ENCODE measurements at regions not wholly inside any gene's neighbourhood (a gene's known extent, or its start where the extent isn't known, plus 50 kb on each side); places are given as distances from the start of the nearest gene placed in this dataset.

- DNase-seq (ENCODE audit: low read depth), result no peak
- H3K4me3 ChIP-seq (ENCODE audit: low read length), result no peak overlapping the region
- TF ChIP-seq CTCF (conservative IDR thresholded peaks at IDR 0.05; ENCODE audit: low read depth, low read length), result no peak
Observed at GRCh38 chr5:66450988-66451387, 145.2 kb upstream of the MAST4 start.

- H3K4me3 ChIP-seq (ENCODE audit: low read length), result no peak overlapping the region
- no peak for TF ChIP-seq CTCF (conservative IDR thresholded peaks at IDR 0.05; ENCODE audit: low read depth, low read length)
- DNase-seq (ENCODE audit: low read depth), result no peak
Observed at GRCh38 chr5:66452109-66452508, 144.1 kb upstream of the MAST4 start.

- no peak for DNase-seq (ENCODE audit: low read depth)
- H3K4me3 ChIP-seq (ENCODE audit: low read length), result no peak overlapping the region
- TF ChIP-seq CTCF (conservative IDR thresholded peaks at IDR 0.05; ENCODE audit: low read depth, low read length), result no peak
Observed at GRCh38 chr5:66454186-66455078, 141.8 kb upstream of the MAST4 start.

GRCh38 chr5:66459728-66460127 lies 136.5 kb upstream of the MAST4 start:
- DNase-seq (ENCODE audit: low read depth), result no peak
- TF ChIP-seq CTCF (conservative IDR thresholded peaks at IDR 0.05; ENCODE audit: low read depth, low read length), result no peak
- no peak overlapping the region for H3K4me3 ChIP-seq (ENCODE audit: low read length)

GRCh38 chr5:66467564-66467963 lies 128.6 kb upstream of the MAST4 start:
- TF ChIP-seq CTCF (conservative IDR thresholded peaks at IDR 0.05; ENCODE audit: low read depth, low read length), result no peak
- H3K4me3 ChIP-seq (ENCODE audit: low read length), result no peak overlapping the region
- DNase-seq (ENCODE audit: low read depth), result no peak

GRCh38 chr5:66469684-66470083 lies 126.5 kb upstream of the MAST4 start:
- H3K4me3 ChIP-seq (ENCODE audit: low read length), result no peak overlapping the region
- no peak for TF ChIP-seq CTCF (conservative IDR thresholded peaks at IDR 0.05; ENCODE audit: low read depth, low read length)
- no peak for DNase-seq (ENCODE audit: low read depth)

GRCh38 chr5:66472010-66472409 lies 124.2 kb upstream of the MAST4 start:
- no peak for DNase-seq (ENCODE audit: low read depth)
- no peak for TF ChIP-seq CTCF (conservative IDR thresholded peaks at IDR 0.05; ENCODE audit: low read depth, low read length)
- no peak overlapping the region for H3K4me3 ChIP-seq (ENCODE audit: low read length)

All from retinal pigment epithelial cell (primary cell).